ENCODE measurements at regions not wholly inside any gene's neighbourhood (a gene's known extent, or its start where the extent isn't known, plus 50 kb on each side); places are given as distances from the start of the nearest gene placed in this dataset.

GRCh38 chr18:70419526-70419925, 130.7 kb downstream of the SOCS6 start:
- TF ChIP-seq CTCF (IDR thresholded peaks at IDR 0.05) (no peak), POLR2A (IDR thresholded peaks at IDR 0.05) (no peak)

Measured in tibial nerve (tissue), 3 donors.